ENCODE measurements at regions not wholly inside any gene's neighbourhood (a gene's known extent, or its start where the extent isn't known, plus 50 kb on each side); places are given as distances from the start of the nearest gene placed in this dataset.

- in situ Hi-C loops (cut with MboI; ENCODE audit: low sequenced_read_pairs, unreplicated experiment): no loop called here
- DNase-seq (ENCODE audit: low spot score): no peak
- no peak for TF ChIP-seq CTCF (IDR thresholded peaks at IDR 0.05; ENCODE audit: borderline replicate concordance, control extremely low read depth, extremely low read depth, insufficient read depth, missing control alignments)
These were observed 82.6 kb downstream of the CT47B1 start for GRCh38 chrX:120793098-120793497.

GRCh38 chrX:120791013-120791643 is 84.5 kb downstream of the CT47B1 start:
- DNase-seq (ENCODE audit: low spot score): no peak
- in situ Hi-C loops (cut with MboI; ENCODE audit: low sequenced_read_pairs, unreplicated experiment): no loop called here
- no peak for TF ChIP-seq CTCF (IDR thresholded peaks at IDR 0.05; ENCODE audit: borderline replicate concordance, control extremely low read depth, extremely low read depth, insufficient read depth, missing control alignments)

- no peak for DNase-seq (ENCODE audit: low spot score)
- TF ChIP-seq CTCF (IDR thresholded peaks at IDR 0.05; ENCODE audit: borderline replicate concordance, control extremely low read depth, extremely low read depth, insufficient read depth, missing control alignments): no peak
- in situ Hi-C loops (cut with MboI; ENCODE audit: low sequenced_read_pairs, unreplicated experiment): no loop called here
These were observed 85.1 kb downstream of the CT47B1 start for GRCh38 chrX:120790552-120790951.

GRCh38 chrX:120790118-120790517 is 85.5 kb downstream of the CT47B1 start:
- TF ChIP-seq CTCF (IDR thresholded peaks at IDR 0.05; ENCODE audit: borderline replicate concordance, control extremely low read depth, extremely low read depth, insufficient read depth, missing control alignments): peak; percentile 58
- peak; percentile 49 for DNase-seq (ENCODE audit: low spot score)
- in situ Hi-C loops (cut with MboI; ENCODE audit: low sequenced_read_pairs, unreplicated experiment): no loop called here

GRCh38 chrX:120781403-120781802 is 94.3 kb downstream of the CT47B1 start:
- in situ Hi-C loops (cut with MboI; ENCODE audit: low sequenced_read_pairs, unreplicated experiment): loop anchor here (10.0 kb wide), 1 partner anchor 793 kb away; no protein-coding TSS in a partner anchor
- no peak for DNase-seq (ENCODE audit: low spot score)
- no peak for TF ChIP-seq CTCF (IDR thresholded peaks at IDR 0.05; ENCODE audit: borderline replicate concordance, control extremely low read depth, extremely low read depth, insufficient read depth, missing control alignments)

- in situ Hi-C loops (cut with MboI; ENCODE audit: low sequenced_read_pairs, unreplicated experiment): no loop called here
- TF ChIP-seq CTCF (IDR thresholded peaks at IDR 0.05; ENCODE audit: borderline replicate concordance, control extremely low read depth, extremely low read depth, insufficient read depth, missing control alignments): no peak
These were observed 99.7 kb downstream of the CT47B1 start for GRCh38 chrX:120775959-120776358.

More at GRCh38 chrX:120775959-120776358, 99.7 kb downstream of the CT47B1 start:
- no peak for DNase-seq (ENCODE audit: low spot score)
